Thyroid gland (tissue), 4 donors: ENCODE measurements at regions not wholly inside any gene's neighbourhood (a gene's known extent, or its start where the extent isn't known, plus 50 kb on each side); places are given as distances from the start of the nearest gene placed in this dataset.

Experiments used
- CTCF ChIP-seq, 6 experiments: fragments of 200-600 bp in 3 of 6; fragments of 450-650 bp in 3 of 6; sonication (generic) in 3 of 6; IDR thresholded peaks; one replicate each; pipeline ENCODE4 v1.5.1; 2016 to 2019; ENCODE audit warnings: antibody characterized with exemption in 6 of 6, mild to moderate bottlenecking in 2 of 6, inconsistent platforms in 1 of 6, moderate library complexity in 1 of 6
- POLR2A ChIP-seq, 2 donors: fragments of 450-650 bp; IDR thresholded peaks; one replicate each; pipeline ENCODE4 v1.6.1; 2017; ENCODE audit warnings: antibody characterized with exemption in 2 of 2, mild to moderate bottlenecking in 2 of 2, moderate library complexity in 1 of 2

DNA sequence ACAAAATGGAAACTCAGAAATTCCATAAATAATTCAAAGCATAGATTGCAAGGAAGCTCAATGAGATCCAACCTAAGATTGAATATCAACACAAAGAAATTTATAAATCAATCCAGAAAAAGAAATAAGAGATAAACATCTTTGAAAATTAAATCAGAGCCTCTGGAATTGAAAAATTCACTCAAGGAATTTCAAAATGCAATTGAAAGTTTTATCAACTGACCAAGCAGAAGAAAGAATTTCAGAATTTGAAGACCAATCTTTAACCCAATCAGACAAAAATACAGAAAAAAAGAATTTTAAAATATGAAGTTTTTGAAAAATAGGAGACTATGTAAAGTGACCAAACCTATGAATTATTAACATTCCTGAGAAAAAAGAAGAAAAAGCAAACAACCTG is 134.1 kb downstream of the GASK1B start:
- TF ChIP-seq CTCF (IDR thresholded peaks at IDR 0.05), result no peak
- no peak for TF ChIP-seq POLR2A (IDR thresholded peaks at IDR 0.05)
